CD4-positive, alpha-beta T cell (primary cell): ENCODE measurements at regions not wholly inside any gene's neighbourhood (a gene's known extent, or its start where the extent isn't known, plus 50 kb on each side); places are given as distances from the start of the nearest gene placed in this dataset.

Experiments used
- ATAC-seq: fragments of 200-7000 bp; cut with Tn5 transposase; one replicate; pipeline ENCODE4 v1.10.0; 2022; ENCODE audit warnings: mild to moderate bottlenecking; ENCODE audit not compliant: poor library complexity
- CTCF ChIA-PET: fragments of 350-600 bp; sonication (Branson Sonifier 250); formaldehyde crosslinking; loops from one replicate; lab custom pipeline; 2021; ENCODE audit warnings: antibody characterized with exemption, inconsistent platforms; lab: Charles Lee
- POLR2A ChIA-PET: fragments of 350-600 bp; sonication (Branson Sonifier 250); formaldehyde crosslinking; loops from one replicate; lab custom pipeline; 2021; ENCODE audit warnings: antibody characterized with exemption, inconsistent platforms; lab: Charles Lee
- DNase-seq, 14 experiments: peaks; one replicate each; pipeline ENCODE4 v3.0.0-alpha.2; 2013 to 2020; ENCODE audit warnings: mixed read lengths in 2 of 14
- H3K27ac ChIP-seq, 2 donors: one replicate each; pipeline versions ENCODE4 v1.5.1 to v1.7.0; 2013; ENCODE audit warnings: low read length in 2 of 2, low read depth in 1 of 2, mild to moderate bottlenecking in 1 of 2
- H3K27me3 ChIP-seq, 2 experiments: 1 replicate in 1 of 2; 2 replicates in 1 of 2; pipeline versions ENCODE4 v1.6.1 to v1.7.0; 2013; ENCODE audit warnings: low read length in 2 of 2, control low read depth in 1 of 2, mild to moderate bottlenecking in 1 of 2, moderate library complexity in 1 of 2; ENCODE audit not compliant: insufficient read depth in 2 of 2, control insufficient read depth in 1 of 2
- H3K36me3 ChIP-seq: one replicate; pipeline ENCODE4 v1.6.1; 2013; ENCODE audit warnings: low read length, control low read depth; ENCODE audit not compliant: insufficient read depth
- H3K4me1 ChIP-seq: one replicate; pipeline ENCODE4 v1.6.1; 2013; ENCODE audit warnings: low read length, control low read depth; ENCODE audit not compliant: insufficient read depth
- H3K4me3 ChIP-seq: one replicate; pipeline ENCODE4 v1.5.1; 2013; ENCODE audit warnings: mild to moderate bottlenecking, low read length, moderate library complexity
- H3K9me3 ChIP-seq, 2 experiments: 1 replicate in 1 of 2; 2 replicates in 1 of 2; pipeline versions ENCODE4 v1.6.1 to v1.7.0; 2013; ENCODE audit warnings: low read length in 2 of 2, mild to moderate bottlenecking in 2 of 2, control low read depth in 1 of 2, moderate library complexity in 1 of 2; ENCODE audit not compliant: control insufficient read depth in 1 of 2, insufficient read depth in 1 of 2
- H3K27ac Mint-ChIP-seq: one replicate; pipeline ENCODE4 v1.8.0; 2020; ENCODE audit warnings: mixed read lengths
- H3K27me3 Mint-ChIP-seq: one replicate; pipeline ENCODE4 v1.8.0; 2021; ENCODE audit warnings: mixed read lengths
- H3K36me3 Mint-ChIP-seq: one replicate; pipeline ENCODE4 v1.8.0; 2021; ENCODE audit warnings: low read depth, mixed read lengths
- H3K4me1 Mint-ChIP-seq: one replicate; pipeline ENCODE4 v1.8.0; 2021; ENCODE audit warnings: low read depth, mixed read lengths
- H3K4me3 Mint-ChIP-seq: one replicate; pipeline ENCODE4 v1.8.0; 2020; ENCODE audit warnings: mild to moderate bottlenecking, mixed read lengths
- H3K9me3 Mint-ChIP-seq: one replicate; pipeline ENCODE4 v1.8.0; 2020; ENCODE audit warnings: mixed read lengths
- CTCF ChIP-seq: fragments of 200-600 bp; IDR thresholded peaks from one replicate; pipeline ENCODE4 v1.8.0; 2022; ENCODE audit warnings: antibody characterized with exemption, mild to moderate bottlenecking
- intact Hi-C, 2 experiments: fragments of 100-400 bp; cut with DNase I in 1 of 2; cut with micrococcal nuclease in 1 of 2; formaldehyde crosslinking; loops; one replicate each; pipeline versions ENCODE4 v1.15.1 to v1.9.0; 2023 to 2025; cut with DNase I, micrococcal nuclease

GRCh38 chr6:6920987-6921313 lies 186.8 kb upstream of the RREB1 start:
- no peak overlapping the region for H3K4me3 ChIP-seq
- TF ChIP-seq CTCF, result no peak
- CTCF ChIA-PET, result no interaction called here
- no peak overlapping the region for H3K4me3 Mint-ChIP-seq
- H3K27ac ChIP-seq, result no peak overlapping the region
- no peaks in the 10 kb centered on the region for H3K9me3 Mint-ChIP-seq
- peaks cover 4% of the 10 kb centered on the region for H3K4me1 ChIP-seq
- H3K4me1 Mint-ChIP-seq, result peaks cover 19% of the 10 kb centered on the region
- no peaks in the 10 kb centered on the region for H3K27me3 ChIP-seq
- no peak for ATAC-seq
- DNase-seq, result no peak
- no peaks in the 10 kb centered on the region for H3K36me3 Mint-ChIP-seq
- intact Hi-C loops, result no loop called here
- H3K27ac Mint-ChIP-seq, result no peak overlapping the region
- POLR2A ChIA-PET, result no interaction called here
- H3K27me3 Mint-ChIP-seq, result no peaks in the 10 kb centered on the region
- H3K36me3 ChIP-seq, result no peaks in the 10 kb centered on the region
- H3K9me3 ChIP-seq, result no peaks in the 10 kb centered on the region

- Mint-ChIP-seq H3K9me3 (no peaks in the 10 kb centered on the region), H3K27ac (no peak overlapping the region), H3K4me1 (peaks cover 13% of the 10 kb centered on the region), H3K36me3 (no peaks in the 10 kb centered on the region), H3K27me3 (no peaks in the 10 kb centered on the region), H3K4me3 (no peak overlapping the region)
- Histone ChIP-seq H3K4me1 (no peaks in the 10 kb centered on the region), H3K27me3 (no peaks in the 10 kb centered on the region), H3K27ac (no peak overlapping the region), H3K36me3 (no peaks in the 10 kb centered on the region), H3K4me3 (no peak overlapping the region), H3K9me3 (no peaks in the 10 kb centered on the region)
- no peak for TF ChIP-seq CTCF
- ChIA-PET CTCF (no interaction called here), POLR2A (no interaction called here)
- intact Hi-C loops, result no loop called here
- DNase-seq (no peak), ATAC-seq (no peak)
Observed at GRCh38 chr6:6922166-6922565, 185.6 kb upstream of the RREB1 start.

- Histone ChIP-seq H3K4me3 (no peak overlapping the region), H3K4me1 (no peaks in the 10 kb centered on the region), H3K27me3 (no peaks in the 10 kb centered on the region), H3K9me3 (no peaks in the 10 kb centered on the region), H3K27ac (no peak overlapping the region), H3K36me3 (no peaks in the 10 kb centered on the region)
- DNase-seq, result no peak
- Mint-ChIP-seq H3K9me3 (no peaks in the 10 kb centered on the region), H3K27ac (no peak overlapping the region), H3K4me1 (peaks cover 3% of the 10 kb centered on the region), H3K4me3 (no peak overlapping the region), H3K36me3 (no peaks in the 10 kb centered on the region), H3K27me3 (no peaks in the 10 kb centered on the region)
- intact Hi-C loops, result no loop called here
- CTCF ChIA-PET, result no interaction called here
- no peak for TF ChIP-seq CTCF
- ATAC-seq, result no peak
- POLR2A ChIA-PET, result no interaction called here
Observed at GRCh38 chr6:6923605-6924004, 184.2 kb upstream of the RREB1 start.
